Esophagus muscularis mucosa (tissue), 4 donors: ENCODE measurements at regions not wholly inside any gene's neighbourhood (a gene's known extent, or its start where the extent isn't known, plus 50 kb on each side); places are given as distances from the start of the nearest gene placed in this dataset.

Source experiments
- DNase-seq: peaks from one replicate; pipeline ENCODE4 v3.0.0-alpha.2; 2017; ENCODE audit errors: extremely low spot score
- H3K27ac ChIP-seq, 4 donors: fragments of 200-600 bp; sonication (generic); replicated peaks in 1 of 4; 1 replicate in 3 of 4; 2 replicates in 1 of 4; pipeline ENCODE4 v1.5.1; 2016 to 2019; ENCODE audit warnings: mild to moderate bottlenecking in 1 of 4
- H3K27me3 ChIP-seq, 4 donors: fragments of 200-600 bp; sonication (generic); one replicate each; pipeline versions ENCODE4 v1.5.1 to v1.6.0; 2016 to 2019
- H3K36me3 ChIP-seq, 4 donors: fragments of 200-600 bp; sonication (generic); one replicate each; pipeline ENCODE4 v1.5.1; 2016 to 2019
- H3K4me1 ChIP-seq, 4 donors: fragments of 200-600 bp; sonication (generic); one replicate each; pipeline ENCODE4 v1.5.1; 2016 to 2019
- H3K4me3 ChIP-seq, 4 donors: fragments of 200-600 bp; sonication (generic); 1 replicate in 2 of 4; 2 replicates in 2 of 4; pipeline ENCODE4 v1.5.1; 2016 to 2019; ENCODE audit warnings: mild to moderate bottlenecking in 4 of 4, moderate library complexity in 1 of 4
- H3K9me3 ChIP-seq, 4 donors: fragments of 200-600 bp; sonication (generic); 1 replicate in 3 of 4; 2 replicates in 1 of 4; pipeline ENCODE4 v1.5.1; 2016 to 2019
- EP300 ChIP-seq: sonication (generic); formaldehyde crosslinking; IDR thresholded peaks from one replicate; pipeline ENCODE4 v1.6.1; 2017; ENCODE audit warnings: antibody characterized with exemption
- POLR2A ChIP-seq: fragments of 450-650 bp; IDR thresholded peaks from one replicate; pipeline ENCODE4 v1.6.1; 2017; ENCODE audit warnings: antibody characterized with exemption, moderate library complexity, mild to moderate bottlenecking, low read depth
- POLR2AphosphoS5 ChIP-seq, 2 donors: sonication (generic); formaldehyde crosslinking; IDR thresholded peaks; one replicate each; pipeline ENCODE4 v1.6.1; 2017; ENCODE audit warnings: antibody characterized with exemption in 2 of 2
- WGBS: methylation state at CpG from one replicate; pipeline ENCODE4 v1.1.5; 2018; 5-methylcytosine and 5-hydroxymethylcytosine counted together
- intact Hi-C: fragments of 100-400 bp; cut with DNase I; formaldehyde crosslinking; loops from one replicate; pipeline ENCODE4 v1.15.1; 2023
- TF ChIP-seq, protein P1 (sequence below), 3 experiments: fragments of 200-600 bp in 2 of 3; fragments of 450-650 bp in 1 of 3; sonication (generic) in 2 of 3; IDR thresholded peaks; one replicate each; pipeline ENCODE4 v1.5.1; 2017 to 2019; ENCODE audit warnings: antibody characterized with exemption in 3 of 3, mild to moderate bottlenecking in 2 of 3, moderate library complexity in 1 of 3

DNA sequence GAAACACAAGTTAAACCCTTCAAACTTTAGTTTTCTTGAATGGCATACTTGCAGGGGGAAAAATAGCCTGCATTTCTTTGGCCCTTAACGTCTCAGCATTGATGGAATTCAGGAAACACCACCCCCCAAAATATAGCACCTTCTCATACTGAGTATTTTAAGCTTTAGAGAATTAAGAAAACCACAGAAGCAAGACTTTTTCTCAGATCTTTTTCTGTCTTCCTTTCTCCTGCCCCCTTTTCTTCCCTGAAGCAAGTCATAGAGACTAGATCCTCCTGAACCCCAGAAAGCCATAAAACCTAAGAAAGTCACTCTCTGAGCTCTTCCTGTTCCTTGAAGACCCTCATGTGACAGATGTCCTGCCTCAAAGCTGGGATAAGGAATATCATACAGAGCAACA lies 1069.9 kb downstream of the EFNA5 start:
- H3K27me3 ChIP-seq: no peaks in the 10 kb centered on the region
- TF ChIP-seq POLR2A (no peak), POLR2AphosphoS5 (IDR thresholded peaks at IDR 0.05) (no peak), EP300 (no peak)
- TF ChIP-seq, protein P1, sequence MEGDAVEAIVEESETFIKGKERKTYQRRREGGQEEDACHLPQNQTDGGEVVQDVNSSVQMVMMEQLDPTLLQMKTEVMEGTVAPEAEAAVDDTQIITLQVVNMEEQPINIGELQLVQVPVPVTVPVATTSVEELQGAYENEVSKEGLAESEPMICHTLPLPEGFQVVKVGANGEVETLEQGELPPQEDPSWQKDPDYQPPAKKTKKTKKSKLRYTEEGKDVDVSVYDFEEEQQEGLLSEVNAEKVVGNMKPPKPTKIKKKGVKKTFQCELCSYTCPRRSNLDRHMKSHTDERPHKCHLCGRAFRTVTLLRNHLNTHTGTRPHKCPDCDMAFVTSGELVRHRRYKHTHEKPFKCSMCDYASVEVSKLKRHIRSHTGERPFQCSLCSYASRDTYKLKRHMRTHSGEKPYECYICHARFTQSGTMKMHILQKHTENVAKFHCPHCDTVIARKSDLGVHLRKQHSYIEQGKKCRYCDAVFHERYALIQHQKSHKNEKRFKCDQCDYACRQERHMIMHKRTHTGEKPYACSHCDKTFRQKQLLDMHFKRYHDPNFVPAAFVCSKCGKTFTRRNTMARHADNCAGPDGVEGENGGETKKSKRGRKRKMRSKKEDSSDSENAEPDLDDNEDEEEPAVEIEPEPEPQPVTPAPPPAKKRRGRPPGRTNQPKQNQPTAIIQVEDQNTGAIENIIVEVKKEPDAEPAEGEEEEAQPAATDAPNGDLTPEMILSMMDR (IDR thresholded peaks at IDR 0.05): no peak
- DNase-seq: no peak
- H3K36me3 ChIP-seq: no peaks in the 10 kb centered on the region
- intact Hi-C loops: no loop called here
- no peak overlapping the region for H3K4me3 ChIP-seq
- H3K27ac ChIP-seq: no peak overlapping the region
- no peaks in the 10 kb centered on the region for H3K9me3 ChIP-seq
- no peaks in the 10 kb centered on the region for H3K4me1 ChIP-seq
- 68% methylated on average over 1 of the region's 1 CpG for WGBS

GRCh38 chr5:106595864-106596263 lies 1074.9 kb downstream of the EFNA5 start:
- no peak overlapping the region for H3K27ac ChIP-seq
- H3K9me3 ChIP-seq: no peaks in the 10 kb centered on the region
- no peak for TF ChIP-seq EP300
- TF ChIP-seq, protein P1 (IDR thresholded peaks at IDR 0.05): no peak
- no peak for TF ChIP-seq POLR2A
- no peak for TF ChIP-seq POLR2AphosphoS5 (IDR thresholded peaks at IDR 0.05)
- peaks cover 0 to under 1% (median 0%) of the 10 kb centered on the region in 4 donors for H3K4me1 ChIP-seq
- H3K36me3 ChIP-seq: no peaks in the 10 kb centered on the region
- intact Hi-C loops: no loop called here
- WGBS: 96% methylated on average over 2 of the region's 2 CpGs
- no peaks in the 10 kb centered on the region for H3K27me3 ChIP-seq
- no peak overlapping the region for H3K4me3 ChIP-seq
- no peak for DNase-seq

- DNase-seq: no peak
- H3K27me3 ChIP-seq: no peaks in the 10 kb centered on the region
- TF ChIP-seq POLR2AphosphoS5 (IDR thresholded peaks at IDR 0.05) (no peak), POLR2A (no peak), EP300 (no peak)
- TF ChIP-seq, protein P1 (IDR thresholded peaks at IDR 0.05): no peak
- H3K9me3 ChIP-seq: no peaks in the 10 kb centered on the region
- intact Hi-C loops: no loop called here
- H3K36me3 ChIP-seq: no peaks in the 10 kb centered on the region
- no peak overlapping the region for H3K4me3 ChIP-seq
- H3K27ac ChIP-seq: no peak overlapping the region
- WGBS: 89% methylated on average over 10 of the region's 10 CpGs
- no peaks in the 10 kb centered on the region for H3K4me1 ChIP-seq
Measured at GRCh38 chr5:106584268-106584667, 1086.5 kb downstream of the EFNA5 start.

- no peaks in the 10 kb centered on the region for H3K36me3 ChIP-seq
- no peaks in the 10 kb centered on the region for H3K27me3 ChIP-seq
- no peak overlapping the region for H3K27ac ChIP-seq
- no peaks in the 10 kb centered on the region for H3K4me1 ChIP-seq
- DNase-seq: no peak
- no peak overlapping the region for H3K4me3 ChIP-seq
- H3K9me3 ChIP-seq: no peaks in the 10 kb centered on the region
- intact Hi-C loops: no loop called here
- TF ChIP-seq, protein P1 (IDR thresholded peaks at IDR 0.05): no peak
- TF ChIP-seq POLR2AphosphoS5 (IDR thresholded peaks at IDR 0.05) (no peak), EP300 (no peak), POLR2A (no peak)
- 84% methylated on average over 2 of the region's 2 CpGs for WGBS
Measured at GRCh38 chr5:106578736-106579135, 1092.0 kb downstream of the EFNA5 start.

DNA sequence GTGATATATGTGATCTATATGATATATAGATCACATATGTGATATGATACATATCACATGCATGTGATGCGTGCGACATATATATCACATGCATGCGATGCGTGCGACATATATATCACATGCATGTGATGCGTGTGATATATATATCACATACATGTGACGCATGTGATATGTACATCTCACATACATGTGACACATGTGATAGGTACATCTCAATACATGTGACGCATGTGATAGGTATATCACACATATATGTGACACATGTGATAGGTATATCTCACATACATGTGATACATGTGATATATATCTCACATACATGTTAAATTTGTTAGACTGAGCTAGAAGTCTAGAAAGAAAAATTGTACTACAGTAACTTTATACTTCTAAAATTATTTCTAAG lies 1095.9 kb downstream of the EFNA5 start:
- Histone ChIP-seq H3K27me3 (no peaks in the 10 kb centered on the region), H3K9me3 (no peaks in the 10 kb centered on the region), H3K4me3 (no peak overlapping the region), H3K4me1 (no peaks in the 10 kb centered on the region), H3K27ac (no peak overlapping the region), H3K36me3 (no peaks in the 10 kb centered on the region)
- TF ChIP-seq EP300 (no peak), POLR2A (no peak), POLR2AphosphoS5 (IDR thresholded peaks at IDR 0.05) (no peak)
- TF ChIP-seq, protein P1 (IDR thresholded peaks at IDR 0.05): no peak
- WGBS: 95% methylated on average over 8 of the region's 8 CpGs
- DNase-seq: no peak
- intact Hi-C loops: no loop called here
